ENCODE measurements at regions not wholly inside any gene's neighbourhood (a gene's known extent, or its start where the extent isn't known, plus 50 kb on each side); places are given as distances from the start of the nearest gene placed in this dataset.

DNA sequence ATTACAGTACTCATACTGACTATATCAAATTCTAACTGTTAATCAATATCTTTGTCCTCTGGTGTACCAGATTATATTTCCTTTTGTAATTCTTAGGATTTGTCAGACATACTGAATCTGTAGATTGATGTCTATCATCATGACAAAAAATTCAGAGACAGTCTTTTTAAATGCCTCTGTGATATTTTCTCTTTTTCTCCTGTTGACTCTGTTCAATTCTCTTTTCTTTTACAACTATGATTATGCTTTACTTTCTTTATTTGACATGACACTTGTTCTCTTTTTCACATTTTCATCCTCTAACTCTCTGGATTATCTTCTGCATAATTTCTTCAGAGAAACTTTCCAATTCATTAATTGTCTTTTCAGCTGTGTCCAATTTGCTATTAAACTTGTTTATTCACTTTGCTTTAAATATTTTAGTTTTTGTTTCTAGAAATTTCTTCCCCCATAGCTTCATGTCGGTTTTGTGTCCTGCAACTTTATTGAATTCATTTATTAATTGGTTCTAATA is 153.6 kb downstream of the PFKFB3 start:
- TF ChIP-seq, protein P1, sequence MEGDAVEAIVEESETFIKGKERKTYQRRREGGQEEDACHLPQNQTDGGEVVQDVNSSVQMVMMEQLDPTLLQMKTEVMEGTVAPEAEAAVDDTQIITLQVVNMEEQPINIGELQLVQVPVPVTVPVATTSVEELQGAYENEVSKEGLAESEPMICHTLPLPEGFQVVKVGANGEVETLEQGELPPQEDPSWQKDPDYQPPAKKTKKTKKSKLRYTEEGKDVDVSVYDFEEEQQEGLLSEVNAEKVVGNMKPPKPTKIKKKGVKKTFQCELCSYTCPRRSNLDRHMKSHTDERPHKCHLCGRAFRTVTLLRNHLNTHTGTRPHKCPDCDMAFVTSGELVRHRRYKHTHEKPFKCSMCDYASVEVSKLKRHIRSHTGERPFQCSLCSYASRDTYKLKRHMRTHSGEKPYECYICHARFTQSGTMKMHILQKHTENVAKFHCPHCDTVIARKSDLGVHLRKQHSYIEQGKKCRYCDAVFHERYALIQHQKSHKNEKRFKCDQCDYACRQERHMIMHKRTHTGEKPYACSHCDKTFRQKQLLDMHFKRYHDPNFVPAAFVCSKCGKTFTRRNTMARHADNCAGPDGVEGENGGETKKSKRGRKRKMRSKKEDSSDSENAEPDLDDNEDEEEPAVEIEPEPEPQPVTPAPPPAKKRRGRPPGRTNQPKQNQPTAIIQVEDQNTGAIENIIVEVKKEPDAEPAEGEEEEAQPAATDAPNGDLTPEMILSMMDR (conservative IDR thresholded peaks at IDR 0.05; ENCODE audit: low read depth, low read length): no peak
- TF ChIP-seq EZH2 (IDR thresholded peaks at IDR 0.05; ENCODE audit: borderline replicate concordance, low read depth, low read length, poor library complexity, severe bottlenecking): no peak
